Nephron progenitor cell (in vitro differentiated cells): ENCODE measurements at regions not wholly inside any gene's neighbourhood (a gene's known extent, or its start where the extent isn't known, plus 50 kb on each side); places are given as distances from the start of the nearest gene placed in this dataset.
"Not testable (repeated sequence)": the region's sequence is repeated elsewhere in the genome, so short reads cannot be mapped to it uniquely, and the experiment has no call there.

ENCODE experiments used
- DNase-seq: peaks from one replicate; pipeline ENCODE4 v3.0.0; 2021
- H3K27ac Mint-ChIP-seq: 2 replicates; pipeline ENCODE4 v1.8.0; 2021; ENCODE audit warnings: mild to moderate bottlenecking, moderate library complexity, mixed read lengths
- H3K27me3 Mint-ChIP-seq: 2 replicates; pipeline ENCODE4 v1.8.0; 2021; ENCODE audit warnings: mild to moderate bottlenecking, low read depth, mixed read lengths; ENCODE audit not compliant: poor library complexity
- H3K36me3 Mint-ChIP-seq: 2 replicates; pipeline ENCODE4 v1.8.0; 2021; ENCODE audit warnings: low read depth, mixed read lengths
- H3K4me1 Mint-ChIP-seq: 2 replicates; pipeline ENCODE4 v1.8.0; 2021; ENCODE audit warnings: mixed read lengths
- H3K4me3 Mint-ChIP-seq: 2 replicates; pipeline ENCODE4 v1.8.0; 2021; ENCODE audit warnings: mild to moderate bottlenecking, moderate library complexity, mixed read lengths
- H3K9me3 Mint-ChIP-seq: 2 replicates; pipeline ENCODE4 v1.8.0; 2021; ENCODE audit warnings: mild to moderate bottlenecking, moderate library complexity, mixed read lengths
- TF ChIP-seq, protein P1 (sequence below): fragments of 200-600 bp; sonication (generic); IDR thresholded peaks from 2 replicates; pipeline ENCODE4 v1.5.0; 2021; ENCODE audit warnings: antibody characterized with exemption

DNA sequence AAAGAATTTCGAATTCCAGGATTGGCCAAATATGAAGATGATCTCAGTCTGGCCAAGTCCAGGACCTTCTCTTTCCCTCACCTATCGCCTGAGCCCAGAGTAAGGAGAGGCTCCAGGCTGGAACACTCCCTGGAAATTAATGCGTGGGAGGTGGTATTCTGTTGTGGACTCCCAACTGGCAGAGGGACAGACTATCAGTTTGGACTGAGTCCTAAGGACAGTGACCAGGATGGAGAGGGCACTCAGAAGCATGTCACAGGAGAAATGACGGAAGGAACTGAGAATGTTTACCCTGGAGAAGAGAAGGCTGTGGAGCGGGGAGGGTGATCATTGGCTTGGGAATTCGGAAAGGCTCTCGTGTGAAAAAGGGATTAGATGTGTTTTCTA, 84.4 kb downstream of the RPL27A start:
- H3K9me3 Mint-ChIP-seq, result no peaks in the 10 kb centered on the region
- TF ChIP-seq, protein P1, sequence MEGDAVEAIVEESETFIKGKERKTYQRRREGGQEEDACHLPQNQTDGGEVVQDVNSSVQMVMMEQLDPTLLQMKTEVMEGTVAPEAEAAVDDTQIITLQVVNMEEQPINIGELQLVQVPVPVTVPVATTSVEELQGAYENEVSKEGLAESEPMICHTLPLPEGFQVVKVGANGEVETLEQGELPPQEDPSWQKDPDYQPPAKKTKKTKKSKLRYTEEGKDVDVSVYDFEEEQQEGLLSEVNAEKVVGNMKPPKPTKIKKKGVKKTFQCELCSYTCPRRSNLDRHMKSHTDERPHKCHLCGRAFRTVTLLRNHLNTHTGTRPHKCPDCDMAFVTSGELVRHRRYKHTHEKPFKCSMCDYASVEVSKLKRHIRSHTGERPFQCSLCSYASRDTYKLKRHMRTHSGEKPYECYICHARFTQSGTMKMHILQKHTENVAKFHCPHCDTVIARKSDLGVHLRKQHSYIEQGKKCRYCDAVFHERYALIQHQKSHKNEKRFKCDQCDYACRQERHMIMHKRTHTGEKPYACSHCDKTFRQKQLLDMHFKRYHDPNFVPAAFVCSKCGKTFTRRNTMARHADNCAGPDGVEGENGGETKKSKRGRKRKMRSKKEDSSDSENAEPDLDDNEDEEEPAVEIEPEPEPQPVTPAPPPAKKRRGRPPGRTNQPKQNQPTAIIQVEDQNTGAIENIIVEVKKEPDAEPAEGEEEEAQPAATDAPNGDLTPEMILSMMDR, result no peak
- peak overlapping the region; percentile 17 for H3K27ac Mint-ChIP-seq

DNA sequence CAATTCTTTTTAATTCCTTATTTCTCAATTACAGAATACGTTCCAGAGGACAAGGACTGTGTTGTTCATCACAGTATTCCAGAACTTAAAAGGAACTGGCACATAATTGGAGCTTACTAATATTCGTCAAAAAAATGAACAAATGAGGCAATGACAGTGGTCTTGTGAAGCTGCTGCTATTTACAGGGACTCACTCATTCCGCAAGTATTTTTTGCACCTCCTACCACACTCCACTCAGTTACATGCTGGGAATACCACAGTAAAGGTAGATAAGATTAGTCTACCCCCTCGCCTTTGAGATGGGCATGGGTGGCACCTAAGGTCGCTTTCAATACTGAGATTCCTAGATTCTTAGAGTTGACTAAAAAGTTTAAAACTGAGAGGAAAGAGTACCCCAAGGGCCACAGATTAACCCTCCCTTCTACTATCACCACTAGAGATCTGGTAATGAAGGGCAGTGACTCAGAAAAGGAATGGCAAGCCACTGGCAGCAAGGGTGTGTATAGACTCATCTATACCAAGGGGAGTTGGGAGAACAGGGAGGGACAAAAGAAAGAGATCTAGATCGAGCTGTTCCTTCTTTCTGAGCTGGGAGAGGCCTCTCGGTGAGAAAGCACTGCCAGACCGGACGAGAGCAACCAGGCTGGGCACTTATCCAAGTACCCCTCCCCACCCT, 85.0 kb downstream of the RPL27A start:
- no peak overlapping the region for H3K27ac Mint-ChIP-seq

More for the DNA sequence above, 84.4 kb downstream of the RPL27A start:
- Mint-ChIP-seq H3K27me3 (no peaks in the 10 kb centered on the region), H3K4me1 (peaks cover 11% of the 10 kb centered on the region), H3K36me3 (peaks cover 7% of the 10 kb centered on the region), H3K4me3 (no peak overlapping the region)
- DNase-seq, result no peak

DNA sequence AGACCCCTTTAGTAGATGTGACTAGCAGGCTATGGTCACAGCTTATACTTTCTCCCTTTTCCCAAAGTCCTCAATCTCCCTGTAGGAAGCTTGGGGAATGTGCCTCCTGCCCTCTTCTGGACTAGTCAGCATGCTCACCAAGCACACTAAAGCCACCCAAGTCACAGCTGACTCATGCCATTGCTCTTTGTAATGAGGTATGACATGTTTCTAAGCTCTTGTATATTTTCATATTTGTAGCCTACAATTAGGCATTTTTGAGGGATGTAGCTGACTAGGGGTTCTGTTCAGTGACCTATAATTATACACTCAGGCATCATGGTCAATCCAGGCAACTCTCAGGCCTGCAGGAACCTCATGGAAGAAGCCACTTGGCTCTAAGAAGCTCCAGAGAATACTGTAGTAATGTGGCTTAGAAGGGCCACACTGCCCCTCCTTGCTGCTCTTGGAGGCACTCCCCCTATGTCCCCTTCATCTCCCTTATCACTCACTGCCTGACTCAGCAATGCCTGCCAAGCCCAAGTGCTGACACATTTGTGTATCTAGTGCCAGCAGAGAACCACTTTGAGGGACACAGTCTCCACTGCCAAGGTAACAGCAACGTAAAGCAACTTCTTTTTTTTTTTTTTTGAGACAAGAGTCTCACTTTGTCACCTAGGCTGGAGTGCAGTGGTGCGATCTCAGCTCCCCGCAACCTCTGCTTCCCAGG, 86.2 kb downstream of the RPL27A start:
- DNase-seq, result no peak
- Mint-ChIP-seq H3K4me1 (peaks cover 24% of the 10 kb centered on the region), H3K27me3 (no peaks in the 10 kb centered on the region), H3K27ac (no peak overlapping the region), H3K9me3 (no peaks in the 10 kb centered on the region), H3K4me3 (no peak overlapping the region), H3K36me3 (peaks cover 1% of the 10 kb centered on the region)
- TF ChIP-seq, protein P1, result no peak

More for the DNA sequence above, 85.0 kb downstream of the RPL27A start:
- Mint-ChIP-seq H3K27me3 (no peaks in the 10 kb centered on the region), H3K9me3 (no peaks in the 10 kb centered on the region), H3K4me1 (peaks cover 16% of the 10 kb centered on the region), H3K36me3 (peaks cover 7% of the 10 kb centered on the region), H3K4me3 (no peak overlapping the region)
- TF ChIP-seq, protein P1, result no peak
- DNase-seq, result no peak

DNA sequence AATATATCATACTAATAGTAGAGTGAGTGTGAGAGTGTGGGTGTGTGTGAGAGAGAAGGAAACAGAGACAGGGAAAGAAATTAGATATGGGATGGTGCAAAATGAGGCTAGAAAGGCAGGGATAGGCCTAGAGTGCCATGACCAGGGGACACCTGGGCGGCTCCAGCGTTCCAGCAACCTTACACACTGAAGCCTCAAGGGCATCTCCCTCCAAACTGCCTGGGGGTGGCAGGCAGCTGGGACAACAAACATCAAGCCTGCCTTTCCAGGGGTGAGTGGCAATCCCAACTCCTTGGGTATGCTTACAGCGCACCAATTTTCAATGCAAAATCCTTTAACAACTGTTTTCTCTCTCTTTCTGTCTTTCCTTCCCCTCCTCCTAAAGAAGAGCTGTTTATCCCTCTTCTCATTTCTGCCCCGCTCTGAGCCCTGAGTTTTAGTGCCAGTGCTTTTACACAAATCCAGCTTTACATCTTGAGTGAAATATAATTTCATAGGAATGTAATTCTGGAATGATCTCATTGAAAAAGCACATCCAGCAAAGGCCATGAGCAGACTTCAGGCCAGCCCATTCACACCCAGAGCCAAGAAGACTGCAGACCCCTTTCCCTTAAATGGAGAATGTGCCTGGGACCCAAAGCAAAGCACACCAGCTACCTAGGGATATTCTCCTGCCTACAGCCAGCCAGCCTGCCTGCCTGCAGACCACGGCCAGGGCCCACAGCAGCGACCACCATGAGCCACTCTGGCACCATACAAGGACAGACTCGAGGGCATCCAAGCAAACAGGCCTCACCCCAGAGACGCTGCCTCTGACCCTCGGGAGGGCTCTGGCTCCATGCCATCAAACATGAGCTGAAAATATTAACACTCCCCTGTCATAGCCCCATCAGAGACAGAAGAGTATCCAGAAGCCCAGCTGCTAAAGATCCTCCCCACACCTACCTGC, 90.3 kb downstream of the RPL27A start:
- peaks cover 29% of the 10 kb centered on the region for H3K4me1 Mint-ChIP-seq
- H3K36me3 Mint-ChIP-seq, result no peaks in the 10 kb centered on the region
- peak overlapping the region; percentile 21 for H3K27ac Mint-ChIP-seq
- no peak overlapping the region for H3K4me3 Mint-ChIP-seq
- H3K27me3 Mint-ChIP-seq, result no peaks in the 10 kb centered on the region
- H3K9me3 Mint-ChIP-seq, result no peaks in the 10 kb centered on the region
- TF ChIP-seq, protein P1, result no peak
- DNase-seq, result no peak

DNA sequence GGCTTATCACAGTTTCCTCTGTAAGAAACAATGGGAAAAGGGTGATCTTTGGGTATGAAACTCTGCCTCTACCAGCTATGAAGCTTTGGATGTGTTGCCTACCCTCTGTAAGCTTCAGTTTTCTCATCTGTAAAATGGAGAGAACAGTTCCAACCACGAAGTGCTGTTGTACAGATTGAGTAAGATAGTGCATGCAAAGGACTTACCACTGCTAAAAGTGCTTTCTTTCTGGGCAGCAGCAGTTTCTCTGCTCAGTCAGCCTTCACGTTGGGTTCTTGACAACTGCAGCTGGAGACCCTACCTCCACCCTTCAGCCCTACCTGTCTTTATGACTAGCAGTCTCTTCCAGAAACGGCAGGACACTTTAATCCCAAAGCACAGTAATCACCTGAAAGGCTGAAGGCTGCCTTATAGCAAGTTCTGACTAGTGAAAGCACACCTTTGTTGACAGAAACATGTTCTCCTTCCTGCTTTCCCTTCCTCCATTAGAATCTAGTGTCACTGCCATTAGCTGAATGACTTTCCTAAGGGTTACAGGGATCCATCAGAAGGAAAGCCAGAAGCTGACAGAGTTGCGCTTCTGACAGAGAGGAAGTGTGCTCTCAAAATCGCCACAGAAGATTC, 91.4 kb downstream of the RPL27A start:
- Mint-ChIP-seq H3K27ac (no peak overlapping the region), H3K27me3 (no peaks in the 10 kb centered on the region), H3K4me3 (no peak overlapping the region), H3K36me3 (peaks cover 4% of the 10 kb centered on the region), H3K4me1 (peaks cover 41% of the 10 kb centered on the region), H3K9me3 (no peaks in the 10 kb centered on the region)
- DNase-seq, result no peak
- TF ChIP-seq, protein P1, result no peak

DNA sequence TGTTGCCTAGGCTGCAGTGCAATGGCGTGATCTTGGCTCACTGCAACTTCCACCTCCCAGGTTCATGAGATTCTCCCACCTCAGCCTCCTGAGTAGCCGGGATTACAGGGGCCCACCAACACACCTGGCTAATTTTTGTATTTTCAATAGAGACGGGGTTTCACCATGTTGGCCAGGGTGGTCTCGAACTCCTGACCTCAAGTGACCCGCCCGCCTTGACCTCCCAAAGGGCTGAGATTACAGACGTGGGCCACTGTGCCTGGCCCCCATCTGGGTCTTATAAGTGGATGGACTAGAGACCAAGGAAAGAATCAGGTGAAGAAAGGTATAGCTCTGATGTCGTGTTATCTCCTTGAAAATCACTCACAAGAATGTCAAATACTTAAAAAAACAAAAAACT, 92.3 kb downstream of the RPL27A start:
- not testable (repeated sequence) for DNase-seq, H3K27ac Mint-ChIP-seq, H3K9me3 Mint-ChIP-seq, H3K4me3 Mint-ChIP-seq, H3K27me3 Mint-ChIP-seq, H3K36me3 Mint-ChIP-seq
- peaks cover 42% of the 10 kb centered on the region for H3K4me1 Mint-ChIP-seq
